ENCODE measurements at regions not wholly inside any gene's neighbourhood (a gene's known extent, or its start where the extent isn't known, plus 50 kb on each side); places are given as distances from the start of the nearest gene placed in this dataset.

DNA sequence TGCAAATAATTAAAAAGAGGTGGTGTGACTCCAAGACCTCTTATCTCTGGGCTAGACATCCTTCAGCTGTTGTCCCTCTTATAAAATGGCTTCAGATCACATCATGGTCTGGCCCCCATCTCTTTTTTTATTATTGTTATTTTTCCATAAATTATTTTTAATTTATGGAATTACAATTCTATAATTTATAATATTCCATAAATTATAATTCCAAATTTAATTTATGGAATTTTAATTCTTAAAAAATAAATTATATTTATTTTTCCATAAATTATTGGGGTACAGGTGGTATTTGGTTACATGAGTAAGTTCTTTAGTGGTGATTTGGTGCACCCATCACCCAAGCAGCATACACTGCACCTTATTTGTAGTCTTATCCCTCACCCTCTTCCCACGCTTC lies 65.9 kb upstream of the GJA5 start:
- TF ChIP-seq, protein P1, sequence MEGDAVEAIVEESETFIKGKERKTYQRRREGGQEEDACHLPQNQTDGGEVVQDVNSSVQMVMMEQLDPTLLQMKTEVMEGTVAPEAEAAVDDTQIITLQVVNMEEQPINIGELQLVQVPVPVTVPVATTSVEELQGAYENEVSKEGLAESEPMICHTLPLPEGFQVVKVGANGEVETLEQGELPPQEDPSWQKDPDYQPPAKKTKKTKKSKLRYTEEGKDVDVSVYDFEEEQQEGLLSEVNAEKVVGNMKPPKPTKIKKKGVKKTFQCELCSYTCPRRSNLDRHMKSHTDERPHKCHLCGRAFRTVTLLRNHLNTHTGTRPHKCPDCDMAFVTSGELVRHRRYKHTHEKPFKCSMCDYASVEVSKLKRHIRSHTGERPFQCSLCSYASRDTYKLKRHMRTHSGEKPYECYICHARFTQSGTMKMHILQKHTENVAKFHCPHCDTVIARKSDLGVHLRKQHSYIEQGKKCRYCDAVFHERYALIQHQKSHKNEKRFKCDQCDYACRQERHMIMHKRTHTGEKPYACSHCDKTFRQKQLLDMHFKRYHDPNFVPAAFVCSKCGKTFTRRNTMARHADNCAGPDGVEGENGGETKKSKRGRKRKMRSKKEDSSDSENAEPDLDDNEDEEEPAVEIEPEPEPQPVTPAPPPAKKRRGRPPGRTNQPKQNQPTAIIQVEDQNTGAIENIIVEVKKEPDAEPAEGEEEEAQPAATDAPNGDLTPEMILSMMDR (IDR thresholded peaks at IDR 0.05), result no peak
- TF ChIP-seq POLR2A (IDR thresholded peaks at IDR 0.05), result no peak
